ENCODE measurements at regions not wholly inside any gene's neighbourhood (a gene's known extent, or its start where the extent isn't known, plus 50 kb on each side); places are given as distances from the start of the nearest gene placed in this dataset.

DNA sequence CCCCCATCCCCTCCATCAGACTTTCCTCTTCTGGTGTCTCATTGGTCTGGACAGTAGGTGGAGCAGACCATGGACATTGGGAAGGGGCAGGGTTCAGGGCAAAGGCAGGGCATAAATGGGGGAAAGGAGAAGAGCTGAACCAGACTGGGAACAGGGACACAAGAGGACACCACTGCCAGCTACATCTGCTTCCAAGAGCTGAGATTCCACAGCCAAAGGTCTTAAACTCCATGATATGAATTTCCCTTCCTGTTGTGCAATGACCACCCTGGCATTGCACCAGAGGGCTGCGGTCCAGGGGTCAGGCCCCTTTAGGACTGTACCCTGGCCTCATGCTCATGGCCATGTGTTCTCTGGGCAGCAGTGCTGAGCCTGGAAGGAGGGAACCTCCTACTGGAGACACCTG is 137.9 kb downstream of the MAFB start:
- H3K36me3 Mint-ChIP-seq (ENCODE audit: low read depth): no peaks in the 10 kb centered on the region
- Histone ChIP-seq H3F3A (replicated peaks; ENCODE audit: low read depth) (no peaks in the 10 kb centered on the region), H3K27me3 (ENCODE audit: insufficient read depth) (no peaks in the 10 kb centered on the region), H4K20me1 (replicated peaks; ENCODE audit: insufficient read depth) (no peaks in the 10 kb centered on the region), H3K4me3 (no peak overlapping the region), H3K4me1 (ENCODE audit: insufficient read depth) (no peaks in the 10 kb centered on the region), H3K27ac (ENCODE audit: low read depth) (no peak overlapping the region), H2AFZ (no peak overlapping the region), H3K9me2 (ENCODE audit: insufficient read depth) (no peaks in the 10 kb centered on the region), H3K4me2 (no peak overlapping the region), H3K36me3 (ENCODE audit: insufficient read depth) (no peaks in the 10 kb centered on the region), H3K79me2 (replicated peaks; ENCODE audit: insufficient read depth) (no peaks in the 10 kb centered on the region)
- DNase-seq (ENCODE audit: low spot score): no peak
- H3K27ac Mint-ChIP-seq: no peak overlapping the region
- TF ChIP-seq EZH2 (IDR thresholded peaks at IDR 0.05; ENCODE audit: low read depth, unreplicated experiment) (no peak), EZH2phosphoT487 (IDR thresholded peaks at IDR 0.05; ENCODE audit: unreplicated experiment) (no peak), ZNF114 (CRISPR knock-in tag; IDR thresholded peaks at IDR 0.05) (no peak), STAT1 (IDR thresholded peaks at IDR 0.05; ENCODE audit: unreplicated experiment) (no peak), REST (IDR thresholded peaks at IDR 0.05; ENCODE audit: unreplicated experiment) (no peak), CREB1 (CRISPR knock-in tag; IDR thresholded peaks at IDR 0.05; ENCODE audit: low read depth) (no peak), CTCF (conservative IDR thresholded peaks at IDR 0.05; ENCODE audit: low read depth in 2 of 2) (no peak), NANOG (IDR thresholded peaks at IDR 0.05; ENCODE audit: borderline replicate concordance) (no peak), ZNF462 (CRISPR knock-in tag; IDR thresholded peaks at IDR 0.05) (no peak), JUNB (IDR thresholded peaks at IDR 0.05; ENCODE audit: unreplicated experiment) (no peak), POLR2AphosphoS5 (IDR thresholded peaks at IDR 0.05; ENCODE audit: low read depth) (no peak), ZNF331 (CRISPR knock-in tag; IDR thresholded peaks at IDR 0.05; ENCODE audit: low read depth) (no peak)
- TF ChIP-seq, protein P1, sequence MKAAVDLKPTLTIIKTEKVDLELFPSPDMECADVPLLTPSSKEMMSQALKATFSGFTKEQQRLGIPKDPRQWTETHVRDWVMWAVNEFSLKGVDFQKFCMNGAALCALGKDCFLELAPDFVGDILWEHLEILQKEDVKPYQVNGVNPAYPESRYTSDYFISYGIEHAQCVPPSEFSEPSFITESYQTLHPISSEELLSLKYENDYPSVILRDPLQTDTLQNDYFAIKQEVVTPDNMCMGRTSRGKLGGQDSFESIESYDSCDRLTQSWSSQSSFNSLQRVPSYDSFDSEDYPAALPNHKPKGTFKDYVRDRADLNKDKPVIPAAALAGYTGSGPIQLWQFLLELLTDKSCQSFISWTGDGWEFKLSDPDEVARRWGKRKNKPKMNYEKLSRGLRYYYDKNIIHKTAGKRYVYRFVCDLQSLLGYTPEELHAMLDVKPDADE (IDR thresholded peaks at IDR 0.05): no peak
- no peaks in the 10 kb centered on the region for H3K4me1 Mint-ChIP-seq
- no peak for ATAC-seq
- H3K27me3 Mint-ChIP-seq (ENCODE audit: insufficient read depth, low read depth, poor library complexity): peaks cover 3% of the 10 kb centered on the region
- no peak overlapping the region for H3K4me3 Mint-ChIP-seq
- H3K9me3 Mint-ChIP-seq: no peaks in the 10 kb centered on the region; the same call in 2 of the 3 replicates
